NB4 (cell line): ENCODE measurements at regions not wholly inside any gene's neighbourhood (a gene's known extent, or its start where the extent isn't known, plus 50 kb on each side); places are given as distances from the start of the nearest gene placed in this dataset.

Experiments
- POLR2A ChIP-seq: IDR thresholded peaks from 2 replicates; pipeline ENCODE4 v1.6.1; 2011; ENCODE audit warnings: mild to moderate bottlenecking; ENCODE audit not compliant: insufficient read length; ENCODE audit errors: extremely low read depth
- TF ChIP-seq, protein P1 (sequence below): IDR thresholded peaks from one replicate; pipeline ENCODE4 v1.5.1; 2012; ENCODE audit warnings: low read depth, low read length

DNA sequence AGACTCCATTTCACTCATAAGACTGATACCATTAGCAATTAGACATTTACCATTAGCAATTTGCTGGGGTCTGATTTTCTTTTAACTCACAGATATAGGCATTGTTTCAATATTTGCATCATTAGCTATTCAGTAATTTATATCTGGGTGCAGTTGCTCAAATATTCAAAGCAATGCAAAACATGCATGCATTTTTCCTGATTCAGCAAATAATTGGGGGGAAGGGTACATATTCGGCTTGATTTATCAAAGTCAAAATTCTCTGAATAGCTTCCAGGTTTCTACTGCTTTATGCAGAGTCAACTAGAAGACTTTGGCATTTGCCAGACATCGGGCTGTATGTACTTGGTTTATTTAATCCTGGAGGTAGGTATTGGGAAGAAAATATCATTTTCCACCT, 315.6 kb upstream of the NR2F2 start:
- TF ChIP-seq, protein P1, sequence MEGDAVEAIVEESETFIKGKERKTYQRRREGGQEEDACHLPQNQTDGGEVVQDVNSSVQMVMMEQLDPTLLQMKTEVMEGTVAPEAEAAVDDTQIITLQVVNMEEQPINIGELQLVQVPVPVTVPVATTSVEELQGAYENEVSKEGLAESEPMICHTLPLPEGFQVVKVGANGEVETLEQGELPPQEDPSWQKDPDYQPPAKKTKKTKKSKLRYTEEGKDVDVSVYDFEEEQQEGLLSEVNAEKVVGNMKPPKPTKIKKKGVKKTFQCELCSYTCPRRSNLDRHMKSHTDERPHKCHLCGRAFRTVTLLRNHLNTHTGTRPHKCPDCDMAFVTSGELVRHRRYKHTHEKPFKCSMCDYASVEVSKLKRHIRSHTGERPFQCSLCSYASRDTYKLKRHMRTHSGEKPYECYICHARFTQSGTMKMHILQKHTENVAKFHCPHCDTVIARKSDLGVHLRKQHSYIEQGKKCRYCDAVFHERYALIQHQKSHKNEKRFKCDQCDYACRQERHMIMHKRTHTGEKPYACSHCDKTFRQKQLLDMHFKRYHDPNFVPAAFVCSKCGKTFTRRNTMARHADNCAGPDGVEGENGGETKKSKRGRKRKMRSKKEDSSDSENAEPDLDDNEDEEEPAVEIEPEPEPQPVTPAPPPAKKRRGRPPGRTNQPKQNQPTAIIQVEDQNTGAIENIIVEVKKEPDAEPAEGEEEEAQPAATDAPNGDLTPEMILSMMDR, result no peak
- no peak for TF ChIP-seq POLR2A
